Endodermal cell (in vitro differentiated cells): ENCODE measurements at regions not wholly inside any gene's neighbourhood (a gene's known extent, or its start where the extent isn't known, plus 50 kb on each side); places are given as distances from the start of the nearest gene placed in this dataset.
A peak's percentile ranks its signal among the peaks of the same experiment; 100 is the strongest.

Experiments used
- DNase-seq: peaks from one replicate; pipeline ENCODE4 v3.0.0-alpha.2; 2017
- H3K27ac ChIP-seq: 2 replicates; pipeline ENCODE4 v1.5.1; 2013; ENCODE audit warnings: mild to moderate bottlenecking, low read depth, low read length, moderate library complexity
- H3K27me3 ChIP-seq: 2 replicates; pipeline ENCODE4 v1.6.1; 2013; ENCODE audit warnings: mild to moderate bottlenecking, low read length, moderate library complexity; ENCODE audit not compliant: insufficient read depth, control insufficient read depth, poor library complexity, severe bottlenecking
- H3K36me3 ChIP-seq: 2 replicates; pipeline ENCODE4 v1.7.0; 2013; ENCODE audit warnings: mild to moderate bottlenecking, low read length, moderate library complexity; ENCODE audit not compliant: control insufficient read depth, insufficient read depth
- H3K4me1 ChIP-seq: one replicate; pipeline ENCODE4 v1.7.0; 2013; ENCODE audit warnings: low read length; ENCODE audit not compliant: control insufficient read depth, insufficient read depth
- H3K4me3 ChIP-seq: 2 replicates; pipeline ENCODE4 v1.5.1; 2013; ENCODE audit warnings: mild to moderate bottlenecking, low read length, moderate library complexity
- H3K9ac ChIP-seq: 2 replicates; pipeline ENCODE4 v1.6.1; 2013; ENCODE audit warnings: mild to moderate bottlenecking, low read length, moderate library complexity; ENCODE audit not compliant: poor library complexity, severe bottlenecking; ENCODE audit errors: extremely low read depth
- H3K9me3 ChIP-seq: 2 replicates; pipeline ENCODE4 v1.6.1; 2013; ENCODE audit warnings: mild to moderate bottlenecking, low read length, moderate library complexity; ENCODE audit not compliant: control insufficient read depth
- H3K27ac Mint-ChIP-seq: 2 replicates; pipeline ENCODE4 v1.8.0; 2020; ENCODE audit warnings: mixed read lengths
- H3K27me3 Mint-ChIP-seq: 2 replicates; pipeline ENCODE4 v1.8.0; 2021; ENCODE audit warnings: mild to moderate bottlenecking, mixed read lengths; ENCODE audit not compliant: insufficient read depth
- H3K36me3 Mint-ChIP-seq: 2 replicates; pipeline ENCODE4 v1.8.0; 2020; ENCODE audit warnings: low read depth, mixed read lengths
- H3K4me1 Mint-ChIP-seq: 2 replicates; pipeline ENCODE4 v1.8.0; 2020; ENCODE audit warnings: mixed read lengths
- H3K4me3 Mint-ChIP-seq: 2 replicates; pipeline ENCODE4 v1.8.0; 2020; ENCODE audit warnings: mild to moderate bottlenecking, moderate library complexity, mixed read lengths
- H3K9me3 Mint-ChIP-seq: 2 replicates; pipeline ENCODE4 v1.8.0; 2020; ENCODE audit warnings: mild to moderate bottlenecking, mixed read lengths
- WGBS, 2 experiments: methylation state at CpG; one replicate each; pipeline versions ENCODE4 v1.1.5 to v1.1.7; 2013; ENCODE audit warnings: missing lambda C conversion rate in 2 of 2, mixed read lengths in 1 of 2; ENCODE audit not compliant: insufficient coverage in 1 of 2, insufficient read length in 1 of 2; 5-methylcytosine and 5-hydroxymethylcytosine counted together
- TF ChIP-seq, protein P1 (sequence below): fragments of 200-600 bp; sonication (generic); conservative IDR thresholded peaks from 2 replicates; pipeline ENCODE4 v1.5.0; 2021; ENCODE audit warnings: antibody characterized with exemption, mild to moderate bottlenecking

DNA sequence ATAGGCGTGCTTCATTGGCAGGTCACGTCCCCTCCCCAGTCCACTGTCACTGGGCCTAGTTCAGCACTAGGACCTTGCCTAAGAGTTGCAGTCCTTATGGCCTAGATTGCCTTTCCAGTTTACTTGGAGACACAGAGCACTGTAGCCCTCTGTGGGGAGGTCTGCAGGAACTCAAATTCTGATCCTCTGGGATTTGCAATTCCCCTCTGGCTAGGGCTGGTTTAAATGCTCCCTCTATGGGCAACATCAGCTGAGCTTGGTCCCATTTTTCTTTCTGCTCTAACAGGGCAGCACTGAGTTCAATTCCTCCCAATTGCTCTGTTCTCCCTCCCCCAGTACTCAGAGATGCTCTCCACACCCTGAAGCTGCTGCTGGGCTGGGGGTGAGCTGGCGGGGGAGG is 358.2 kb downstream of the HTR1A start:
- Histone ChIP-seq H3K4me3 (no peak overlapping the region), H3K4me1 (peaks cover 3% of the 10 kb centered on the region), H3K9me3 (no peaks in the 10 kb centered on the region), H3K9ac (no peak overlapping the region), H3K36me3 (no peaks in the 10 kb centered on the region), H3K27ac (no peak overlapping the region), H3K27me3 (no peaks in the 10 kb centered on the region)
- DNase-seq = peak; percentile 52
- Mint-ChIP-seq H3K9me3 (peaks cover 5% of the 10 kb centered on the region), H3K27ac (no peak overlapping the region), H3K4me3 (no peak overlapping the region), H3K27me3 (no peaks in the 10 kb centered on the region), H3K4me1 (peaks cover 21% of the 10 kb centered on the region), H3K36me3 (no peaks in the 10 kb centered on the region)
- 91 to 100% methylated on average over 2 to 3 of the region's 3 CpGs for WGBS, 2 experiments
- TF ChIP-seq, protein P1, sequence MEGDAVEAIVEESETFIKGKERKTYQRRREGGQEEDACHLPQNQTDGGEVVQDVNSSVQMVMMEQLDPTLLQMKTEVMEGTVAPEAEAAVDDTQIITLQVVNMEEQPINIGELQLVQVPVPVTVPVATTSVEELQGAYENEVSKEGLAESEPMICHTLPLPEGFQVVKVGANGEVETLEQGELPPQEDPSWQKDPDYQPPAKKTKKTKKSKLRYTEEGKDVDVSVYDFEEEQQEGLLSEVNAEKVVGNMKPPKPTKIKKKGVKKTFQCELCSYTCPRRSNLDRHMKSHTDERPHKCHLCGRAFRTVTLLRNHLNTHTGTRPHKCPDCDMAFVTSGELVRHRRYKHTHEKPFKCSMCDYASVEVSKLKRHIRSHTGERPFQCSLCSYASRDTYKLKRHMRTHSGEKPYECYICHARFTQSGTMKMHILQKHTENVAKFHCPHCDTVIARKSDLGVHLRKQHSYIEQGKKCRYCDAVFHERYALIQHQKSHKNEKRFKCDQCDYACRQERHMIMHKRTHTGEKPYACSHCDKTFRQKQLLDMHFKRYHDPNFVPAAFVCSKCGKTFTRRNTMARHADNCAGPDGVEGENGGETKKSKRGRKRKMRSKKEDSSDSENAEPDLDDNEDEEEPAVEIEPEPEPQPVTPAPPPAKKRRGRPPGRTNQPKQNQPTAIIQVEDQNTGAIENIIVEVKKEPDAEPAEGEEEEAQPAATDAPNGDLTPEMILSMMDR = no peak

DNA sequence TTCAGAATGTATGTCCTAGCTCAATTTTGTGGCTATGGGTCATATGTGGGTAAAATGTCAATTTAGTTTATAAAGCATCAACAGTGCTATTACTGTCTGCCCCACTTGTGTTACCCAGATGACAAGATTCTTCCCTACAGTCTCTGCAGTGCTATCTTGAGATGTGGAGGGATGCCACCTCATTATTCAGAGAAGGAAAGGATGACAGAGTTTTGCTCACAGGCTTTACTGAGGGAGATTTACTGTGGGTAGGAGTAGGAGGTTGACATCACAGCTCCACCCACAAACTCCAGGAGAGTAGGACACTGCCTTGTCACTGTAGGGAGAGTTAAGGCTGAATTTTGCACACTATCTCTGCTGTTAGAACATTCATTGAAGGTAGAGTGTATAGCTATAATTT is 359.3 kb downstream of the HTR1A start:
- no peak overlapping the region for H3K4me3 Mint-ChIP-seq
- H3K4me1 Mint-ChIP-seq = peaks cover 16% of the 10 kb centered on the region
- DNase-seq = no peak
- no peak overlapping the region for H3K27ac Mint-ChIP-seq
- Histone ChIP-seq H3K4me1 (peaks cover under 1% of the 10 kb centered on the region), H3K4me3 (no peak overlapping the region), H3K27me3 (no peaks in the 10 kb centered on the region), H3K27ac (no peak overlapping the region), H3K9me3 (no peaks in the 10 kb centered on the region), H3K9ac (no peak overlapping the region), H3K36me3 (no peaks in the 10 kb centered on the region)
- H3K36me3 Mint-ChIP-seq = no peaks in the 10 kb centered on the region
- no peaks in the 10 kb centered on the region for H3K27me3 Mint-ChIP-seq
- H3K9me3 Mint-ChIP-seq = peaks cover 5% of the 10 kb centered on the region
- TF ChIP-seq, protein P1 = no peak

DNA sequence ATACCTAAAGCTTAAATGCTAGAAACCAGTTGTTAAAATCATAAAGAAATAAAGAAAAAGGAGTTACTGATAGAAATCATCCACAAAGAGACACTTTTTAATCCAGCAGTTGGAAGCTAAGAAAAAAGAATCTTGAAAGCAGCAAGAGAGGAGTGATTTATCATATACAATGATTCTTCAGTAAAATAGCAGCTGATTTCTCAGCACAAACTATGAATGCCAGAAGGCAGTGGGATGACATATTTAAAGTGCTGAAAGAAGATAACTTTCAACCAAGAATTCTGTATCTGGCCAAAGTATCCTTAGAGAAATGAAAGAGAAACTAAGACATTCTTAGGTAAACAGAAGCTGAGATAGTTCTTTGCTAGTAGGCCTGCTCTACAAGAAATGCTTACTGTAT is 366.0 kb downstream of the HTR1A start:
- no peak overlapping the region for H3K9ac ChIP-seq
- TF ChIP-seq, protein P1 = no peak
- H3K27me3 Mint-ChIP-seq = no peaks in the 10 kb centered on the region
- H3K36me3 ChIP-seq = no peaks in the 10 kb centered on the region
- H3K27ac Mint-ChIP-seq = no peak overlapping the region
- H3K9me3 Mint-ChIP-seq = peaks cover 9% of the 10 kb centered on the region
- no peak overlapping the region for H3K4me3 Mint-ChIP-seq
- no peaks in the 10 kb centered on the region for H3K4me1 ChIP-seq
- H3K4me3 ChIP-seq = no peak overlapping the region
- no peak for DNase-seq
- H3K9me3 ChIP-seq = peaks cover 13% of the 10 kb centered on the region
- no peaks in the 10 kb centered on the region for H3K4me1 Mint-ChIP-seq
- no peaks in the 10 kb centered on the region for H3K27me3 ChIP-seq
- H3K36me3 Mint-ChIP-seq = no peaks in the 10 kb centered on the region
- no peak overlapping the region for H3K27ac ChIP-seq
